Heart left ventricle (tissue), 16 donors: ENCODE measurements at regions not wholly inside any gene's neighbourhood (a gene's known extent, or its start where the extent isn't known, plus 50 kb on each side); places are given as distances from the start of the nearest gene placed in this dataset.
A peak's percentile ranks its signal among the peaks of the same experiment; 100 is the strongest.

Source experiments
- ATAC-seq, 4 donors: fragments of 200-7000 bp; cut with Tn5 transposase; one replicate each; pipeline ENCODE4 v1.9.1; 2020 to 2022; ENCODE audit warnings: moderate library complexity in 4 of 4, mild to moderate bottlenecking in 3 of 4, moderate number of reproducible peaks in 1 of 4
- DNase-seq, 5 donors: peaks; one replicate each; pipeline ENCODE4 v3.0.0-alpha.2; 2020
- H3K27ac ChIP-seq, 12 donors: fragments of 200-600 bp; sonication (generic) in 4 of 12; one replicate each; pipeline versions ENCODE4 v1.5.0 to v1.8.0; 2016 to 2022; ENCODE audit warnings: mild to moderate bottlenecking in 2 of 12
- H3K27me3 ChIP-seq, 9 donors: fragments of 200-600 bp; sonication (generic) in 2 of 9; one replicate each; pipeline versions ENCODE4 v1.5.1 to v1.8.0; 2016 to 2022; ENCODE audit warnings: mild to moderate bottlenecking in 3 of 9
- H3K36me3 ChIP-seq, 9 donors: fragments of 200-600 bp; sonication (generic) in 2 of 9; one replicate each; pipeline versions ENCODE4 v1.5.0 to v1.8.0; 2018 to 2022; ENCODE audit warnings: mild to moderate bottlenecking in 2 of 9
- H3K4me1 ChIP-seq, 12 donors: fragments of 200-600 bp; sonication (generic) in 4 of 12; one replicate each; pipeline versions ENCODE4 v1.5.0 to v1.8.0; 2016 to 2022; ENCODE audit warnings: mild to moderate bottlenecking in 3 of 12
- H3K4me3 ChIP-seq, 12 donors: fragments of 200-600 bp; sonication (generic) in 4 of 12; one replicate each; pipeline versions ENCODE4 v1.5.0 to v1.8.0; 2017 to 2022; ENCODE audit warnings: mild to moderate bottlenecking in 9 of 12, moderate library complexity in 4 of 12
- H3K9me3 ChIP-seq, 12 donors: fragments of 200-600 bp; sonication (generic) in 4 of 12; one replicate each; pipeline versions ENCODE4 v1.5.0 to v1.8.0; 2016 to 2022; ENCODE audit warnings: mild to moderate bottlenecking in 1 of 12
- POLR2A ChIP-seq, 2 donors: fragments of 450-650 bp; IDR thresholded peaks; one replicate each; pipeline ENCODE4 v1.6.1; 2017; ENCODE audit warnings: antibody characterized with exemption in 2 of 2, mild to moderate bottlenecking in 2 of 2, moderate library complexity in 2 of 2
- WGBS, 4 donors: extraction: QIAGEN DNeasy Blood & Tissue Kit in 2 of 4; methylation state at CpG; one replicate each; pipeline versions ENCODE4 v1.1.5 to v1.1.7; 2013 to 2018; 5-methylcytosine and 5-hydroxymethylcytosine counted together
- intact Hi-C, 10 donors: fragments of 100-400 bp; cut with DNase I; formaldehyde crosslinking; loops; one replicate each; pipeline versions ENCODE4 v1.11.1 to v1.14.2; 2022
- TF ChIP-seq, protein P1 (sequence below), 12 donors: fragments of 200-600 bp; sonication (generic) in 4 of 12; IDR thresholded peaks; one replicate each; pipeline versions ENCODE4 v1.5.0 to v1.8.0; 2018 to 2022; ENCODE audit warnings: antibody characterized with exemption in 12 of 12, mild to moderate bottlenecking in 5 of 12
- donor health status: ischemic (EF 13 %, LVEDD 7.1; RV severe dilation, severe dysfunction).
- donor health status: healthy with polysubstance abuse.
- donor health status: DM: no; HTN: yes; CAD: no.
- donor health status: DM: no; HTN: no; CAD: no.
- donor health status: ischemic (EF 25% LVEDD 6.9; RV normal size, moderate dysfunction).
- donor health status: ischemic (EF 25% LVEDD 5.7; RV mildly dilated, moderate dysfunction).
- donor health status: healthy.
- donor health status: DM: yes; HTN: yes; CAD: no.
- donor health status: ischemic (EF 35%, LVEDD 5.7; RV mildly dilated, moderate dysfunction).
- donor health status: nonischemic (EF 11% LVEDD 7.7; RV severe dilation, severe dysfunction).
- donor health status: DM: yes; HTN: yes; CAD: no.
- donor health status: PGD.
- donor health status: ischemic (EF 29% LVEDD 5.4; RV normal size, mild dysfunction).
- donor health status: nonischemic (EF 23%, LVEDD 6.1; RV moderate dilation, normal function).

DNA sequence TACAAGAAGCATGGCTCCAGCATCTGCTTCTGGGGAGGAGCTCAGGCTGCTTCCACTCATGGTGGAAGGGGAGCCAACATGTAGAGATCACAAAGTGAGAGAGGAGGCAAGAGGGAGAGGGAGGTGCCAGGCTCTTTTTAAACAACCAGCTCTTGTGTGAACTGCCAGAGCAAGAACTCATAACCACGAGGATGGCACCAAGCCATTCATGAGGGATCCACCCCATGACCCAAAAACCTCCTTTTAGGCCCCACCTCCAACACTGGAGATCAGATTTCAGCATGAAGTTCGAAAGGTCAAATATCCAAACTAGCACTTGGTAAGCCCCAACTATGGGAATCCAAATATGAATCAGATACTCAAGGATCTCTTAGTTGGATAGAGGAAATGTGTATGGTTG, 131.2 kb downstream of the RXFP2 start:
- Histone ChIP-seq H3K36me3 (no peaks in the 10 kb centered on the region), H3K27me3 (no peaks in the 10 kb centered on the region), H3K4me3 (no peak overlapping the region), H3K27ac (peak overlapping the region in 1 of 12 donors; percentile 14), H3K9me3 (no peaks in the 10 kb centered on the region), H3K4me1 (peaks cover 0 to 67% (median 33%) of the 10 kb centered on the region in 12 donors)
- intact Hi-C loops, result no loop called here
- ATAC-seq (peak in 1 of 4 donors; percentile 45), DNase-seq (no peak)
- WGBS, 4 donors, result 63 to 81% (median 75%) methylated on average over 2 of the region's 2 CpGs
- TF ChIP-seq, protein P1, sequence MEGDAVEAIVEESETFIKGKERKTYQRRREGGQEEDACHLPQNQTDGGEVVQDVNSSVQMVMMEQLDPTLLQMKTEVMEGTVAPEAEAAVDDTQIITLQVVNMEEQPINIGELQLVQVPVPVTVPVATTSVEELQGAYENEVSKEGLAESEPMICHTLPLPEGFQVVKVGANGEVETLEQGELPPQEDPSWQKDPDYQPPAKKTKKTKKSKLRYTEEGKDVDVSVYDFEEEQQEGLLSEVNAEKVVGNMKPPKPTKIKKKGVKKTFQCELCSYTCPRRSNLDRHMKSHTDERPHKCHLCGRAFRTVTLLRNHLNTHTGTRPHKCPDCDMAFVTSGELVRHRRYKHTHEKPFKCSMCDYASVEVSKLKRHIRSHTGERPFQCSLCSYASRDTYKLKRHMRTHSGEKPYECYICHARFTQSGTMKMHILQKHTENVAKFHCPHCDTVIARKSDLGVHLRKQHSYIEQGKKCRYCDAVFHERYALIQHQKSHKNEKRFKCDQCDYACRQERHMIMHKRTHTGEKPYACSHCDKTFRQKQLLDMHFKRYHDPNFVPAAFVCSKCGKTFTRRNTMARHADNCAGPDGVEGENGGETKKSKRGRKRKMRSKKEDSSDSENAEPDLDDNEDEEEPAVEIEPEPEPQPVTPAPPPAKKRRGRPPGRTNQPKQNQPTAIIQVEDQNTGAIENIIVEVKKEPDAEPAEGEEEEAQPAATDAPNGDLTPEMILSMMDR (IDR thresholded peaks at IDR 0.05), result no peak
- TF ChIP-seq POLR2A (IDR thresholded peaks at IDR 0.05), result no peak

DNA sequence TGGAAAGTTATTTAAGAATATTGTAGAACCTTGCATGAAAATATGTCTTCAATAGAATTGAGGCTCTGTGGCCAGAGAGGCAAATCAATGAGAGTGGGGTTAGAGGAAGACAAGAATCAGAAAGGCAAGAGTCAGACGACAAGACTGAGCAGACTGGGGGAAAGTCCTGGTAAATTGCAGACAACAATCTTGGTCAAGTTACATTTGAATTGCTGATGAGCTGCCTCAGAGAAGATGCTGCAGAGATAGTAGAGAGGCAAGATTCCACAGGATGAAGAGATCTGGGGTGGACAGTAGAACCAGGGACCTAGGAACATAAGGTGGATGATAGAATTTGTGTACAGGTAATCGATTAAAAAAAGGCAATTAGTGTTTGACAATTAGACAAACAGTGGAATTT, 133.8 kb downstream of the RXFP2 start:
- intact Hi-C loops, result no loop called here
- H3K27ac ChIP-seq, result no peak overlapping the region
- no peak overlapping the region for H3K4me3 ChIP-seq
- no peaks in the 10 kb centered on the region for H3K36me3 ChIP-seq
- ATAC-seq (no peak), DNase-seq (no peak)
- no peak for TF ChIP-seq POLR2A (IDR thresholded peaks at IDR 0.05)
- TF ChIP-seq, protein P1 (IDR thresholded peaks at IDR 0.05), result no peak
- no peaks in the 10 kb centered on the region for H3K9me3 ChIP-seq
- peaks cover 0 to 71% (median 35%) of the 10 kb centered on the region in 12 donors for H3K4me1 ChIP-seq
- H3K27me3 ChIP-seq, result no peaks in the 10 kb centered on the region
- 78 to 85% (median 81%) methylated on average over 2 of the region's 2 CpGs for WGBS, 4 donors

DNA sequence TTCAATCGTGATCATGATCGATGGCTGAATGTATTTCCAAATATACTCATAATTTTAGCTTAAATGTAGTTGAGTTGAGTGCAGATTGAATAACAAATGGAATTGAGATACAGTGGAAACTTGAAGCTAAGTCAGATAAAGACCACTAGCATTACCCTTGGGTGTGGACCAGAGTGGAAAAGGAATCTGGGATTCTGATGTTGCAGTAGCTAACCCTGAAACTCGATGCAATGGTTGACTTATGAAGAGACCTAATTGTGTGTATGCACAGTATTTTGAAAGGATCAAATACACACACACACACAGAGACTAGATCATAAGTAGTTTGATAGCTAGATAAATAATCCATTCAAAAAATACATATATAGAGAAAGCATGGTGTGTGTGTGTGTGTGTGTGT, 135.8 kb downstream of the RXFP2 start:
- 65 to 76% (median 72%) methylated on average over 3 of the region's 3 CpGs for WGBS, 4 donors
- DNase-seq, result no peak
- peak overlapping the region in 1 of 12 donors; percentile 7 for H3K27ac ChIP-seq
- peaks cover 0 to 67% (median 26%) of the 10 kb centered on the region in 12 donors for H3K4me1 ChIP-seq
- H3K4me3 ChIP-seq, result no peak overlapping the region
- intact Hi-C loops, result no loop called here
- TF ChIP-seq POLR2A (IDR thresholded peaks at IDR 0.05), result no peak
- TF ChIP-seq, protein P1 (IDR thresholded peaks at IDR 0.05), result no peak
- ATAC-seq, result peak in 1 of 4 donors; percentile 29
- H3K27me3 ChIP-seq, result no peaks in the 10 kb centered on the region
- no peaks in the 10 kb centered on the region for H3K9me3 ChIP-seq
- H3K36me3 ChIP-seq, result no peaks in the 10 kb centered on the region

DNA sequence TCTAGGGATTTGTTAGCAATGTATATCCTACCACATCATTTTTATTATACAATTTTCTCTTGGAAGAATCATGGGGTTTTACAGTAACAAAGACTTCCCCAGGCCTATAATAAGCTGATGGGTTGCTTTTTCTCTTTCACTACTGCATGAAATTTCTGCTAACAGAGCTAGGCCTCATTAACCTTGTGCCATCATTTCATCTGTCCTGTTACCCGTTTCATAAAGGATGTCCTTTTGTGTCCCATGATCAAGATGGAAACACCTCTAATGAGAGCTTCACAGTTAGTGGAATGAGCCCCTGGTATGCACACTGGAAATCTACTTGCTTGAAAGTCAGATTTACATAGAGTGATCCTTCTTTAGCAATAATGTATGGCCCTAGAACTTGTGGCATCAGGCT, 138.7 kb downstream of the RXFP2 start:
- no peaks in the 10 kb centered on the region for H3K9me3 ChIP-seq
- H3K27ac ChIP-seq, result peak overlapping the region in 1 of 12 donors; percentile 6
- intact Hi-C loops, result no loop called here
- ATAC-seq (no peak), DNase-seq (no peak)
- no peaks in the 10 kb centered on the region for H3K36me3 ChIP-seq
- H3K4me3 ChIP-seq, result no peak overlapping the region
- peaks cover 0 to 78% (median 37%) of the 10 kb centered on the region in 12 donors for H3K4me1 ChIP-seq
- H3K27me3 ChIP-seq, result no peaks in the 10 kb centered on the region
- WGBS, 4 donors, result 43 to 59% (median 50%) methylated on average over 1 of the region's 1 CpG
- TF ChIP-seq, protein P1 (IDR thresholded peaks at IDR 0.05), result no peak
- TF ChIP-seq POLR2A (IDR thresholded peaks at IDR 0.05), result no peak
